B cell (primary cell): ENCODE measurements at regions not wholly inside any gene's neighbourhood (a gene's known extent, or its start where the extent isn't known, plus 50 kb on each side); places are given as distances from the start of the nearest gene placed in this dataset.

Source experiments
- ATAC-seq: fragments of 200-7000 bp; cut with Tn5 transposase; one replicate; pipeline ENCODE4 v1.10.0; 2021; ENCODE audit warnings: low read depth, mild to moderate bottlenecking, moderate number of reproducible peaks, moderate library complexity
- CTCF ChIA-PET: fragments of 350-600 bp; sonication (Branson Sonifier 250); formaldehyde crosslinking; loops from one replicate; lab custom pipeline; 2021; ENCODE audit warnings: antibody characterized with exemption, inconsistent platforms; lab: Charles Lee
- POLR2A ChIA-PET: fragments of 350-600 bp; sonication (Branson Sonifier 250); formaldehyde crosslinking; loops from one replicate; lab custom pipeline; 2021; ENCODE audit warnings: antibody characterized with exemption; lab: Charles Lee
- DNase-seq: peaks from one replicate; pipeline ENCODE4 v3.0.0; 2013
- H2AFZ ChIP-seq: 2 replicates; pipeline ENCODE4 v1.6.1; 2012; ENCODE audit warnings: mild to moderate bottlenecking, low read depth, low read length; ENCODE audit not compliant: insufficient read depth, poor library complexity, severe bottlenecking
- H3K27ac ChIP-seq, 2 donors: 1 replicate in 1 of 2; 2 replicates in 1 of 2; pipeline ENCODE4 v1.5.1; 2012 to 2013; ENCODE audit warnings: low read length in 2 of 2, mild to moderate bottlenecking in 2 of 2, moderate library complexity in 1 of 2
- H3K27me3 ChIP-seq, 4 experiments: fragments of 200-600 bp in 1 of 4; sonication (generic) in 1 of 4; replicated peaks in 1 of 4; 1 replicate in 2 of 4; 2 replicates in 2 of 4; pipeline versions ENCODE4 v1.6.1 to v1.7.0; 2013 to 2016; ENCODE audit warnings: low read length in 3 of 4, mild to moderate bottlenecking in 2 of 4, mixed read lengths in 1 of 4, moderate library complexity in 1 of 4; ENCODE audit not compliant: insufficient read depth in 4 of 4, control insufficient read depth in 3 of 4; ENCODE audit errors: control extremely low read depth in 1 of 4
- H3K36me3 ChIP-seq, 2 experiments: replicated peaks in 1 of 2; 1 replicate in 1 of 2; 2 replicates in 1 of 2; pipeline versions ENCODE4 v1.6.1 to v1.7.1; 2013; ENCODE audit warnings: low read length in 1 of 2; ENCODE audit not compliant: insufficient read depth in 2 of 2, control insufficient read depth in 1 of 2; ENCODE audit errors: control extremely low read depth in 1 of 2, extremely low read depth in 1 of 2
- H3K4me1 ChIP-seq, 2 donors: fragments of 200-600 bp in 1 of 2; sonication (generic) in 1 of 2; 1 replicate in 1 of 2; 2 replicates in 1 of 2; pipeline versions ENCODE4 v1.5.1 to v1.6.1; 2013 to 2017; ENCODE audit warnings: low read length in 2 of 2; ENCODE audit not compliant: control insufficient read depth in 2 of 2, insufficient read depth in 2 of 2
- H3K4me2 ChIP-seq: replicated peaks from 2 replicates; pipeline ENCODE3; 2012; ENCODE audit warnings: mild to moderate bottlenecking, low read depth, low read length; ENCODE audit not compliant: poor library complexity, severe bottlenecking
- H3K4me3 ChIP-seq, 5 experiments: fragments of 200-600 bp in 1 of 5; sonication (generic) in 1 of 5; 1 replicate in 3 of 5; 2 replicates in 2 of 5; pipeline versions ENCODE4 v1.5.1 to v1.7.0; 2011 to 2016; ENCODE audit warnings: low read length in 4 of 5, mild to moderate bottlenecking in 4 of 5, low read depth in 2 of 5, control low read depth in 1 of 5, moderate library complexity in 1 of 5; ENCODE audit not compliant: insufficient read depth in 1 of 5; ENCODE audit errors: control extremely low read depth in 1 of 5, extremely low read depth in 1 of 5
- H3K79me2 ChIP-seq: fragments of 200-600 bp; sonication (generic); one replicate; pipeline ENCODE4 v1.6.0; 2016; ENCODE audit warnings: low read length; ENCODE audit not compliant: control insufficient read depth, insufficient read depth
- H3K9ac ChIP-seq: fragments of 200-600 bp; sonication (generic); 2 replicates; pipeline ENCODE4 v1.6.1; 2017; ENCODE audit warnings: mild to moderate bottlenecking, low read length, moderate library complexity
- H3K9me3 ChIP-seq, 3 donors: one replicate each; pipeline versions ENCODE4 v1.6.1 to v1.7.1; 2013; ENCODE audit warnings: low read length in 2 of 3; ENCODE audit not compliant: control insufficient read depth in 2 of 3, insufficient read depth in 1 of 3; ENCODE audit errors: control extremely low read depth in 1 of 3
- H4K20me1 ChIP-seq: 2 replicates; pipeline ENCODE4 v1.6.0; 2012; ENCODE audit warnings: mild to moderate bottlenecking, low read length; ENCODE audit not compliant: insufficient read depth, control insufficient read depth, poor library complexity, severe bottlenecking
- H3K27ac Mint-ChIP-seq: one replicate; pipeline ENCODE4 v1.8.0; 2021; ENCODE audit warnings: mixed read lengths
- H3K27me3 Mint-ChIP-seq: one replicate; pipeline ENCODE4 v1.8.0; 2021; ENCODE audit warnings: mixed read lengths
- H3K4me1 Mint-ChIP-seq: one replicate; pipeline ENCODE4 v1.8.0; 2021; ENCODE audit warnings: mixed read lengths
- H3K4me3 Mint-ChIP-seq: one replicate; pipeline ENCODE4 v1.8.0; 2021; ENCODE audit warnings: mixed read lengths
- H3K9me3 Mint-ChIP-seq: one replicate; pipeline ENCODE4 v1.8.0; 2022; ENCODE audit warnings: mixed read lengths; ENCODE audit not compliant: insufficient read depth
- CTCF ChIP-seq: fragments of 200-600 bp; IDR thresholded peaks from one replicate; pipeline ENCODE4 v1.8.0; 2022; ENCODE audit warnings: antibody characterized with exemption, mild to moderate bottlenecking
- EZH2 ChIP-seq: IDR thresholded peaks from 2 replicates; pipeline ENCODE4 v1.6.1; 2012; ENCODE audit warnings: borderline replicate concordance, low read depth, mild to moderate bottlenecking, moderate library complexity, low read length; ENCODE audit not compliant: insufficient read depth, poor library complexity, severe bottlenecking
- WGBS: methylation state at CpG from one replicate; pipeline ENCODE4 v1.1.5; 2013; ENCODE audit warnings: missing lambda C conversion rate; ENCODE audit not compliant: insufficient coverage; 5-methylcytosine and 5-hydroxymethylcytosine counted together
- intact Hi-C: fragments of 100-400 bp; cut with micrococcal nuclease; formaldehyde crosslinking; loops from one replicate; pipeline ENCODE4 v1.10.0; 2022

- ATAC-seq, result no peak
- no peaks in the 10 kb centered on the region for H3K9me3 Mint-ChIP-seq
- no peaks in the 10 kb centered on the region for H3K79me2 ChIP-seq
Observed at GRCh38 chr4:180152831-180153230, 2090.4 kb upstream of the TENM3 start.

GRCh38 chr4:180153587-180153986 lies 2089.6 kb upstream of the TENM3 start:
- H3K27ac Mint-ChIP-seq, result no peak overlapping the region
- H3K4me1 Mint-ChIP-seq, result peaks cover 5% of the 10 kb centered on the region
- no peak overlapping the region for H3K4me3 Mint-ChIP-seq
- no peaks in the 10 kb centered on the region for H3K27me3 Mint-ChIP-seq
- peaks cover 9 to 21% of the 10 kb centered on the region in 2 donors for H3K4me1 ChIP-seq
- CTCF ChIA-PET, result no interaction called here
- no CpG with 5 or more reads among the region's 5 CpGs for WGBS
- H3K9me3 Mint-ChIP-seq, result no peaks in the 10 kb centered on the region
- no peak for TF ChIP-seq CTCF
- no peak for TF ChIP-seq EZH2
- no peak overlapping the region for H3K4me3 ChIP-seq
- ATAC-seq, result no peak
- no peaks in the 10 kb centered on the region for H3K36me3 ChIP-seq
- intact Hi-C loops, result no loop called here
- H4K20me1 ChIP-seq, result no peaks in the 10 kb centered on the region
- no peaks in the 10 kb centered on the region for H3K27me3 ChIP-seq
- POLR2A ChIA-PET, result no interaction called here
- H2AFZ ChIP-seq, result no peak overlapping the region
- no peaks in the 10 kb centered on the region for H3K79me2 ChIP-seq
- no peak overlapping the region for H3K27ac ChIP-seq
- no peak overlapping the region for H3K9ac ChIP-seq
- H3K4me2 ChIP-seq, result no peak overlapping the region
- no peak for DNase-seq
- H3K9me3 ChIP-seq, result no peaks in the 10 kb centered on the region

More at GRCh38 chr4:180152831-180153230, 2090.4 kb upstream of the TENM3 start:
- H3K4me1 Mint-ChIP-seq, result peaks cover 5% of the 10 kb centered on the region
- H2AFZ ChIP-seq, result no peak overlapping the region
- intact Hi-C loops, result no loop called here
- H3K4me2 ChIP-seq, result no peak overlapping the region
- WGBS, result no CpG with 5 or more reads among the region's 3 CpGs
- H3K27ac Mint-ChIP-seq, result no peak overlapping the region
- H3K27ac ChIP-seq, result no peak overlapping the region
- H3K27me3 ChIP-seq, result no peaks in the 10 kb centered on the region
- H3K4me3 ChIP-seq, result no peak overlapping the region
- H3K27me3 Mint-ChIP-seq, result no peaks in the 10 kb centered on the region
- H3K9ac ChIP-seq, result no peak overlapping the region
- ChIA-PET POLR2A (no interaction called here), CTCF (no interaction called here)
- H3K9me3 ChIP-seq, result no peaks in the 10 kb centered on the region
- DNase-seq, result no peak
- H3K4me1 ChIP-seq, result peaks cover 9 to 21% of the 10 kb centered on the region in 2 donors
- TF ChIP-seq EZH2 (no peak), CTCF (no peak)
- H4K20me1 ChIP-seq, result no peaks in the 10 kb centered on the region
- no peaks in the 10 kb centered on the region for H3K36me3 ChIP-seq
- H3K4me3 Mint-ChIP-seq, result no peak overlapping the region
